Panc1 (cell line): ENCODE measurements at regions not wholly inside any gene's neighbourhood (a gene's known extent, or its start where the extent isn't known, plus 50 kb on each side); places are given as distances from the start of the nearest gene placed in this dataset.

Experiments used
- ATAC-seq: fragments of 200-7000 bp; cut with Tn5 transposase; 2 replicates; pipeline ENCODE4 v1.9.1; 2020; ENCODE audit warnings: mild to moderate bottlenecking, moderate library complexity
- BruUV-seq: library from RNA; stranded (reverse); fragments of 400-500 nt; replicated peaks from 2 replicates; lab custom pipeline; 2021; lab: Mats Ljungman, UMichigan
- CTCF ChIA-PET: fragments of 300-600 bp; sonication (Branson Sonifier 250); formaldehyde crosslinking; loops from one replicate; lab custom pipeline; 2022; ENCODE audit warnings: antibody characterized with exemption; lab: Charles Lee
- POLR2A ChIA-PET: fragments of 300-600 bp; sonication (Branson Sonifier 250); formaldehyde crosslinking; loops from one replicate; lab custom pipeline; 2022; ENCODE audit warnings: antibody characterized with exemption; lab: Charles Lee
- DNase-seq: peaks from one replicate; pipeline ENCODE4 v3.0.0-alpha.2; 2010; ENCODE audit warnings: low read depth, low spot score
- H3K27ac ChIP-seq: 2 replicates; pipeline ENCODE4 v1.5.1; 2011; ENCODE audit warnings: mild to moderate bottlenecking, low read length, inconsistent platforms
- H3K27me3 ChIP-seq: fragments of 200-500 bp; sonication (Bioruptor generic); 2 replicates; pipeline ENCODE4 v1.6.0; 2014; ENCODE audit warnings: low read length, inconsistent platforms; ENCODE audit not compliant: control insufficient read depth, insufficient read depth
- H3K36me3 ChIP-seq: fragments of 200-500 bp; sonication (Bioruptor generic); 2 replicates; pipeline ENCODE4 v1.5.1; 2014; ENCODE audit warnings: inconsistent platforms, mild to moderate bottlenecking, low read length, moderate library complexity; ENCODE audit not compliant: control insufficient read depth, insufficient read depth
- H3K4me1 ChIP-seq: 2 replicates; pipeline ENCODE4 v1.5.1; 2011; ENCODE audit warnings: inconsistent platforms, mild to moderate bottlenecking, low read length, moderate library complexity; ENCODE audit not compliant: control insufficient read depth, insufficient read depth
- H3K4me3 ChIP-seq, 2 experiments: 2 replicates each; pipeline ENCODE4 v1.5.1; 2011 to 2012; ENCODE audit warnings: low read depth in 2 of 2, low read length in 2 of 2, mild to moderate bottlenecking in 2 of 2, inconsistent platforms in 1 of 2, moderate library complexity in 1 of 2
- H3K9me3 ChIP-seq: fragments of 200-500 bp; sonication (Bioruptor generic); 2 replicates; pipeline ENCODE4 v1.5.1; 2014; ENCODE audit warnings: low read depth, mild to moderate bottlenecking, inconsistent platforms, low read length, moderate library complexity; ENCODE audit not compliant: control insufficient read depth, insufficient read depth
- CTCF ChIP-seq: fragments of 450-650 bp; IDR thresholded peaks from 2 replicates; pipeline ENCODE4 v1.5.1; 2017; ENCODE audit warnings: mild to moderate bottlenecking
- POLR2AphosphoS5 ChIP-seq: IDR thresholded peaks from 2 replicates; pipeline ENCODE4 v1.6.1; 2012; ENCODE audit warnings: mild to moderate bottlenecking, low read depth, low read length, moderate library complexity
- REST ChIP-seq, 2 experiments: IDR thresholded peaks; 2 replicates each; pipeline ENCODE4 v1.6.1; 2011 to 2012; ENCODE audit warnings: low read depth in 2 of 2, control low read depth in 1 of 2, low read length in 1 of 2, mild to moderate bottlenecking in 1 of 2, moderate library complexity in 1 of 2; ENCODE audit not compliant: insufficient read depth in 1 of 2
- SIN3A ChIP-seq: IDR thresholded peaks from 2 replicates; pipeline ENCODE4 v1.6.1; 2012; ENCODE audit warnings: low read depth, mild to moderate bottlenecking, low read length, moderate library complexity, borderline replicate concordance; ENCODE audit not compliant: insufficient read depth
- TCF7L2 ChIP-seq: IDR thresholded peaks from 2 replicates; pipeline ENCODE4 v1.6.1; 2011; ENCODE audit warnings: mild to moderate bottlenecking, low read depth, low read length, inconsistent platforms
- in situ Hi-C: cut with HindIII; loops from 2 replicates; pipeline ENCODE4 v1.10.0; 2016; ENCODE audit warnings: low sequenced_read_pairs, low pct_unique_long_range_greater_than_20kb
- intact Hi-C: fragments of 100-400 bp; cut with micrococcal nuclease; formaldehyde crosslinking; loops from one replicate; pipeline ENCODE4 v1.10.0; 2022; ENCODE audit not compliant: unreplicated experiment

DNA sequence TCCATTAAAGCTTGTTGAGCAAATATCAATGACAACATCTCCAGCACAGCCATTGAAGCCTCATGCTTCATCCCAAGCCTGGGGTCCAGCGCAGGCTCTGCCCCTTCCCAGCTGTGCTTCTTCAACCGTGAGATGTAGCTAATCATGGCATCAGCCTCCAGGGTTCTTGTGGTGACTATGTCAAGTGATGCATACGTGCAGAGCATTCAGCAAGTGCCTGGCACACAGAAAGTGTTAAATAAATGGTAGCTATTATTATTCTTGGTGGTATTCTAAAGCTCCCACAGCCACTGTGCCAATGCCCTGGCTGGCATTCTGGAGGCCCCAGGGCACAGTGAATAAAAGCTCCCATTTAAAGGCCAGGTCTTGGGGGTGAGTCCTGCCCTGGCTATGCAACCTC lies 146.6 kb downstream of the WDR11 start:
- H3K27me3 ChIP-seq: no peaks in the 10 kb centered on the region
- ATAC-seq: no peak
- H3K36me3 ChIP-seq: no peaks in the 10 kb centered on the region
- no peak for DNase-seq
- intact Hi-C loops (no loop called here), in situ Hi-C loops (no loop called here)
- H3K27ac ChIP-seq: no peak overlapping the region
- peaks cover 11% of the 10 kb centered on the region; the same call in 1 of the 2 replicates for H3K9me3 ChIP-seq
- TF ChIP-seq SIN3A (no peak), REST (IDR thresholded peaks at IDR 0.05; ENCODE audit: insufficient read depth in 1 of 2, low read depth in 2 of 2, low read length in 1 of 2) (no peak), POLR2AphosphoS5 (no peak), CTCF (no peak), TCF7L2 (no peak)
- BruUV-seq: no TSS peak
- CTCF ChIA-PET: no interaction called here
- POLR2A ChIA-PET: no interaction called here
- no peak overlapping the region for H3K4me3 ChIP-seq
- no peaks in the 10 kb centered on the region for H3K4me1 ChIP-seq

GRCh38 chr10:120998251-120998650 lies 147.1 kb downstream of the WDR11 start:
- Histone ChIP-seq H3K4me1 (no peaks in the 10 kb centered on the region), H3K27me3 (no peaks in the 10 kb centered on the region), H3K9me3 (peaks cover 11% of the 10 kb centered on the region; the same call in 1 of the 2 replicates), H3K27ac (no peak overlapping the region), H3K36me3 (no peaks in the 10 kb centered on the region), H3K4me3 (no peak overlapping the region)
- in situ Hi-C loops: no loop called here
- no peak for DNase-seq
- no TSS peak for BruUV-seq
- ChIA-PET CTCF (no interaction called here), POLR2A (no interaction called here)
- intact Hi-C loops: no loop called here
- no peak for TF ChIP-seq SIN3A
- TF ChIP-seq POLR2AphosphoS5: no peak
- TF ChIP-seq REST (IDR thresholded peaks at IDR 0.05; ENCODE audit: insufficient read depth in 1 of 2, low read depth in 2 of 2, low read length in 1 of 2): no peak
- no peak for TF ChIP-seq TCF7L2
- TF ChIP-seq CTCF: no peak
- no peak for ATAC-seq
